IMR-90 (cell line): ENCODE measurements at regions not wholly inside any gene's neighbourhood (a gene's known extent, or its start where the extent isn't known, plus 50 kb on each side); places are given as distances from the start of the nearest gene placed in this dataset.

Experiments
- ATAC-seq: fragments of 200-7000 bp; cut with Tn5 transposase; 2 replicates; pipeline ENCODE4 v1.9.1; 2020; ENCODE audit warnings: low read depth, mild to moderate bottlenecking, moderate library complexity
- BruUV-seq: library from RNA; stranded (reverse); fragments of 400-500 nt; replicated peaks from 2 replicates; lab custom pipeline; 2021; lab: Mats Ljungman, UMichigan
- CTCF ChIA-PET: fragments of 300-600 bp; formaldehyde crosslinking; extraction: SDS; loops from one replicate; lab custom pipeline; 2021; ENCODE audit warnings: antibody characterized with exemption; lab: Yijun Ruan, JAX
- POLR2A ChIA-PET: fragments of 300-600 bp; sonication (Branson Sonifier 250); formaldehyde crosslinking; loops from one replicate; lab custom pipeline; 2022; ENCODE audit warnings: antibody characterized with exemption; ENCODE audit not compliant: unreplicated experiment; lab: Charles Lee
- DNase-seq: peaks from one replicate; pipeline ENCODE4 v3.0.0; 2013
- H2AFZ ChIP-seq: replicated peaks from 2 replicates; pipeline ENCODE3; 2013; ENCODE audit warnings: low read length, mild to moderate bottlenecking; ENCODE audit not compliant: poor library complexity
- H2AK5ac ChIP-seq: 2 replicates; pipeline ENCODE4 v1.6.1; 2013; ENCODE audit warnings: low read depth, low read length, inconsistent platforms
- H2AK9ac ChIP-seq: replicated peaks from 2 replicates; pipeline ENCODE3; 2013; ENCODE audit warnings: mild to moderate bottlenecking, low read depth, low read length, moderate library complexity; ENCODE audit not compliant: poor library complexity
- H2BK120ac ChIP-seq: 2 replicates; pipeline ENCODE4 v1.6.1; 2013; ENCODE audit warnings: low read depth, low read length, inconsistent platforms
- H2BK15ac ChIP-seq: 3 replicates; pipeline ENCODE4 v1.6.1; 2013; ENCODE audit warnings: low read depth, low read length, inconsistent platforms
- H2BK20ac ChIP-seq: 2 replicates; pipeline ENCODE4 v1.6.1; 2013; ENCODE audit warnings: low read depth, mild to moderate bottlenecking, inconsistent platforms, low read length, moderate library complexity
- H2BK5ac ChIP-seq: 2 replicates; pipeline ENCODE4 v1.6.1; 2013; ENCODE audit warnings: mild to moderate bottlenecking, low read depth, low read length, inconsistent platforms; ENCODE audit not compliant: poor library complexity, severe bottlenecking
- H3K14ac ChIP-seq: replicated peaks from 2 replicates; pipeline ENCODE4 v1.6.1; 2013; ENCODE audit warnings: low read depth, low read length, inconsistent platforms
- H3K18ac ChIP-seq: 2 replicates; pipeline ENCODE4 v1.6.1; 2013; ENCODE audit warnings: low read depth, low read length, control low read depth
- H3K23ac ChIP-seq: 2 replicates; pipeline ENCODE4 v1.6.1; 2013; ENCODE audit warnings: low read depth, low read length, inconsistent platforms
- H3K27ac ChIP-seq: 2 replicates; pipeline ENCODE4 v1.5.1; 2013; ENCODE audit warnings: mild to moderate bottlenecking, control low read depth, low read length; ENCODE audit not compliant: insufficient read depth
- H3K27me3 ChIP-seq: 2 replicates; pipeline ENCODE4 v1.6.1; 2013; ENCODE audit warnings: low read length; ENCODE audit not compliant: control insufficient read depth, insufficient read depth
- H3K36me3 ChIP-seq: 2 replicates; pipeline ENCODE4 v1.6.1; 2013; ENCODE audit warnings: low read length, mixed read lengths; ENCODE audit not compliant: control insufficient read depth, insufficient read depth
- H3K4ac ChIP-seq: 2 replicates; pipeline ENCODE4 v1.6.1; 2013; ENCODE audit warnings: low read depth, low read length, inconsistent platforms
- H3K4me1 ChIP-seq: 2 replicates; pipeline ENCODE4 v1.6.1; 2013; ENCODE audit warnings: low read length, mixed read lengths; ENCODE audit not compliant: control insufficient read depth, insufficient read depth
- H3K4me2 ChIP-seq: 2 replicates; pipeline ENCODE4 v1.6.1; 2013; ENCODE audit warnings: low read depth, mild to moderate bottlenecking, control low read depth, low read length, moderate library complexity
- H3K4me3 ChIP-seq: 2 replicates; pipeline ENCODE4 v1.5.1; 2013; ENCODE audit warnings: low read depth, mild to moderate bottlenecking, control low read depth, low read length, moderate library complexity; ENCODE audit not compliant: insufficient read depth
- H3K56ac ChIP-seq: 2 replicates; pipeline ENCODE4 v1.6.1; 2013; ENCODE audit warnings: low read length, inconsistent platforms; ENCODE audit not compliant: insufficient read depth; ENCODE audit errors: extremely low read depth
- H3K79me1 ChIP-seq, 2 experiments: 2 replicates each; pipeline ENCODE4 v1.6.1; 2013; ENCODE audit warnings: low read length in 2 of 2, inconsistent platforms in 1 of 2, low read depth in 1 of 2
- H3K9ac ChIP-seq: 2 replicates; pipeline ENCODE4 v1.6.1; 2013; ENCODE audit warnings: low read depth, low read length, control low read depth
- H3K9me1 ChIP-seq: 2 replicates; pipeline ENCODE4 v1.6.1; 2013; ENCODE audit warnings: low read length, inconsistent platforms; ENCODE audit not compliant: insufficient read depth
- H3K9me3 ChIP-seq: 2 replicates; pipeline ENCODE4 v1.6.1; 2013; ENCODE audit warnings: low read length; ENCODE audit not compliant: control insufficient read depth, insufficient read depth
- H4K20me1 ChIP-seq: 2 replicates; pipeline ENCODE4 v1.6.1; 2013; ENCODE audit warnings: low read length, inconsistent platforms; ENCODE audit not compliant: insufficient read depth
- H4K5ac ChIP-seq: 2 replicates; pipeline ENCODE4 v1.6.1; 2013; ENCODE audit warnings: mild to moderate bottlenecking, low read depth, low read length, control low read depth
- H4K8ac ChIP-seq, 2 experiments: 2 replicates each; pipeline ENCODE4 v1.6.1; 2013; ENCODE audit warnings: low read depth in 2 of 2, low read length in 2 of 2, control low read depth in 1 of 2, inconsistent platforms in 1 of 2
- H4K91ac ChIP-seq: 2 replicates; pipeline ENCODE4 v1.6.1; 2013; ENCODE audit warnings: low read depth, low read length, inconsistent platforms; ENCODE audit not compliant: insufficient read depth
- BHLHE40 ChIP-seq: fragments of 150-350 bp; IDR thresholded peaks from 2 replicates; pipeline ENCODE4 v1.6.1; 2016; ENCODE audit warnings: mild to moderate bottlenecking, low read depth, low read length
- CEBPB ChIP-seq: IDR thresholded peaks from 2 replicates; pipeline ENCODE4 v1.6.1; 2012; ENCODE audit warnings: low read depth, low read length, improper control_type of control experiment
- CHD1 ChIP-seq: IDR thresholded peaks from 2 replicates; pipeline ENCODE4 v1.6.1; 2012; ENCODE audit warnings: low read depth, low read length, improper control_type of control experiment
- CTCF ChIP-seq: conservative IDR thresholded peaks from 2 replicates; pipeline ENCODE4 v1.5.1; 2012; ENCODE audit warnings: mild to moderate bottlenecking, low read depth, low read length, improper control_type of control experiment
- ELK1 ChIP-seq: fragments of 150-350 bp; IDR thresholded peaks from 2 replicates; pipeline ENCODE4 v1.6.1; 2016; ENCODE audit warnings: low read depth, mild to moderate bottlenecking, low read length, moderate library complexity, borderline replicate concordance
- MAFK ChIP-seq: IDR thresholded peaks from 2 replicates; pipeline ENCODE4 v1.6.1; 2012; ENCODE audit warnings: low read depth, low read length, improper control_type of control experiment
- MAZ ChIP-seq: IDR thresholded peaks from 2 replicates; pipeline ENCODE4 v1.6.1; 2012; ENCODE audit warnings: low read depth, mild to moderate bottlenecking, low read length, improper control_type of control experiment, moderate library complexity, borderline replicate concordance
- MXI1 ChIP-seq: IDR thresholded peaks from 2 replicates; pipeline ENCODE4 v1.6.1; 2012; ENCODE audit warnings: low read depth, mild to moderate bottlenecking, low read length, moderate library complexity, borderline replicate concordance
- NFE2L2 ChIP-seq: fragments of 150-350 bp; IDR thresholded peaks from 2 replicates; pipeline ENCODE4 v1.6.1; 2016; ENCODE audit warnings: low read depth, mild to moderate bottlenecking, low read length
- POLR2A ChIP-seq: IDR thresholded peaks from 2 replicates; pipeline ENCODE4 v1.6.1; 2012; ENCODE audit warnings: mild to moderate bottlenecking, low read depth, low read length
- RAD21 ChIP-seq: IDR thresholded peaks from 2 replicates; pipeline ENCODE4 v1.6.1; 2012; ENCODE audit warnings: low read length, improper control_type of control experiment
- RCOR1 ChIP-seq: IDR thresholded peaks from 2 replicates; pipeline ENCODE4 v1.6.1; 2012; ENCODE audit warnings: mild to moderate bottlenecking, low read length, improper control_type of control experiment; ENCODE audit not compliant: insufficient replicate concordance
- RFX5 ChIP-seq: IDR thresholded peaks from 2 replicates; pipeline ENCODE4 v1.8.0; 2012; ENCODE audit warnings: low read depth, mild to moderate bottlenecking, low read length, moderate library complexity
- SMC3 ChIP-seq: fragments of 150-350 bp; IDR thresholded peaks from 2 replicates; pipeline ENCODE4 v1.6.1; 2016; ENCODE audit warnings: low read depth, mild to moderate bottlenecking, antibody characterized with exemption, low read length, moderate library complexity
- USF2 ChIP-seq: fragments of 150-350 bp; IDR thresholded peaks from 2 replicates; pipeline ENCODE4 v1.6.1; 2017; ENCODE audit warnings: mild to moderate bottlenecking, antibody characterized with exemption, low read length, low read depth
- WGBS, 2 experiments: methylation state at CpG; one replicate each; pipeline versions ENCODE4 v1.1.5 to v1.1.7; 2013; ENCODE audit warnings: missing lambda C conversion rate in 2 of 2; ENCODE audit not compliant: insufficient read length in 1 of 2; ENCODE audit errors: extremely low coverage in 2 of 2; 5-methylcytosine and 5-hydroxymethylcytosine counted together
- dilution Hi-C: fragments of 300-500 bp; cut with HindIII; formaldehyde crosslinking; loops from one replicate; pipeline ENCODE4 v1.14.3; 2018; ENCODE audit warnings: low sequenced_read_pairs; ENCODE audit not compliant: unreplicated experiment
- in situ Hi-C: fragments of 300-500 bp; cut with MboI; formaldehyde crosslinking; loops from 3 replicates; pipeline ENCODE4 v1.14.3; 2019; ENCODE audit warnings: low sequenced_read_pairs, inconsistent platforms, mixed read lengths
- intact Hi-C: fragments of 100-400 bp; cut with micrococcal nuclease; formaldehyde crosslinking; loops from 2 replicates; pipeline ENCODE4 v1.10.0; 2022

GRCh38 chr1:106688446-106688845 is 368.0 kb upstream of the PRMT6 start:
- ATAC-seq (no peak), DNase-seq (no peak)
- Histone ChIP-seq H3K14ac (no peak overlapping the region), H2AK9ac (no peak overlapping the region), H3K4ac (no peak overlapping the region), H3K56ac (no peak overlapping the region), H4K5ac (no peak overlapping the region), H4K20me1 (no peaks in the 10 kb centered on the region), H3K9me3 (no peaks in the 10 kb centered on the region; the same call in 1 of the 2 replicates), H3K18ac (no peak overlapping the region), H4K91ac (no peak overlapping the region), H2BK20ac (no peak overlapping the region), H3K4me1 (no peaks in the 10 kb centered on the region), H3K36me3 (no peaks in the 10 kb centered on the region), H3K9ac (no peak overlapping the region), H4K8ac (no peak overlapping the region), H2BK15ac (no peak overlapping the region), H3K27ac (no peak overlapping the region), H3K27me3 (no peaks in the 10 kb centered on the region), H2BK5ac (no peak overlapping the region), H3K23ac (no peak overlapping the region), H3K4me2 (no peak overlapping the region), H2BK120ac (no peak overlapping the region), H3K9me1 (no peaks in the 10 kb centered on the region), H2AFZ (no peak overlapping the region), H3K4me3 (no peak overlapping the region), H3K79me1 (no peaks in the 10 kb centered on the region), H2AK5ac (no peak overlapping the region)
- ChIA-PET CTCF (no interaction called here), POLR2A (no interaction called here)
- no peak for TF ChIP-seq POLR2A
- TF ChIP-seq CEBPB, result no peak
- TF ChIP-seq RFX5, result no peak
- no peak for TF ChIP-seq RAD21
- TF ChIP-seq MAZ, result no peak
- no peak for TF ChIP-seq USF2
- no peak for TF ChIP-seq CTCF
- TF ChIP-seq MXI1, result no peak
- TF ChIP-seq ELK1, result no peak
- no peak for TF ChIP-seq BHLHE40
- no peak for TF ChIP-seq MAFK
- TF ChIP-seq RCOR1, result no peak
- TF ChIP-seq NFE2L2, result no peak
- TF ChIP-seq CHD1, result no peak
- no peak for TF ChIP-seq SMC3
- dilution Hi-C loops, result no loop called here
- intact Hi-C loops, result no loop called here
- in situ Hi-C loops, result no loop called here
- no CpG with 5 or more reads among the region's 3 CpGs for WGBS, 2 experiments
- BruUV-seq, result no TSS peak
